Peyer's patch (tissue), 4 donors: ENCODE measurements at regions not wholly inside any gene's neighbourhood (a gene's known extent, or its start where the extent isn't known, plus 50 kb on each side); places are given as distances from the start of the nearest gene placed in this dataset.

Experiments used
- DNase-seq, 3 donors: peaks; one replicate each; pipeline ENCODE4 v3.0.0-alpha.2; 2017 to 2019
- H3K27ac ChIP-seq, 4 donors: fragments of 200-600 bp; sonication (generic); one replicate each; pipeline ENCODE4 v1.5.1; 2016 to 2019
- H3K27me3 ChIP-seq, 2 donors: fragments of 200-600 bp; sonication (generic); one replicate each; pipeline ENCODE4 v1.5.1; 2019
- H3K36me3 ChIP-seq, 3 donors: fragments of 200-600 bp; sonication (generic); one replicate each; pipeline ENCODE4 v1.5.1; 2016 to 2019
- H3K4me1 ChIP-seq, 4 donors: fragments of 200-600 bp; sonication (generic); one replicate each; pipeline ENCODE4 v1.5.1; 2016 to 2019
- H3K4me3 ChIP-seq, 4 donors: fragments of 200-600 bp; sonication (generic); 1 replicate in 3 of 4; 2 replicates in 1 of 4; pipeline ENCODE4 v1.5.1; 2016 to 2019; ENCODE audit warnings: mild to moderate bottlenecking in 1 of 4
- H3K9me3 ChIP-seq, 4 donors: fragments of 200-600 bp; sonication (generic); one replicate each; pipeline ENCODE4 v1.5.1; 2016 to 2019; ENCODE audit warnings: mild to moderate bottlenecking in 1 of 4
- CTCF ChIP-seq, 6 experiments: fragments of 450-650 bp in 4 of 6; fragments of 200-600 bp in 2 of 6; sonication (generic) in 1 of 6; IDR thresholded peaks; one replicate each; pipeline ENCODE4 v1.5.1; 2017 to 2019; ENCODE audit warnings: antibody characterized with exemption in 6 of 6, mild to moderate bottlenecking in 3 of 6, moderate library complexity in 1 of 6
- POLR2A ChIP-seq, 2 donors: fragments of 450-650 bp; IDR thresholded peaks; one replicate each; pipeline ENCODE4 v1.5.1; 2017; ENCODE audit warnings: antibody characterized with exemption in 2 of 2, mild to moderate bottlenecking in 2 of 2, moderate library complexity in 2 of 2

GRCh38 chr14:82757776-82758175 is 1224.1 kb upstream of the SEL1L start:
- Histone ChIP-seq H3K4me3 (no peak overlapping the region), H3K4me1 (no peaks in the 10 kb centered on the region), H3K9me3 (no peaks in the 10 kb centered on the region), H3K27ac (no peak overlapping the region), H3K36me3 (no peaks in the 10 kb centered on the region), H3K27me3 (no peaks in the 10 kb centered on the region)
- no peak for DNase-seq
- TF ChIP-seq CTCF (IDR thresholded peaks at IDR 0.05) (no peak), POLR2A (IDR thresholded peaks at IDR 0.05) (no peak)

DNA sequence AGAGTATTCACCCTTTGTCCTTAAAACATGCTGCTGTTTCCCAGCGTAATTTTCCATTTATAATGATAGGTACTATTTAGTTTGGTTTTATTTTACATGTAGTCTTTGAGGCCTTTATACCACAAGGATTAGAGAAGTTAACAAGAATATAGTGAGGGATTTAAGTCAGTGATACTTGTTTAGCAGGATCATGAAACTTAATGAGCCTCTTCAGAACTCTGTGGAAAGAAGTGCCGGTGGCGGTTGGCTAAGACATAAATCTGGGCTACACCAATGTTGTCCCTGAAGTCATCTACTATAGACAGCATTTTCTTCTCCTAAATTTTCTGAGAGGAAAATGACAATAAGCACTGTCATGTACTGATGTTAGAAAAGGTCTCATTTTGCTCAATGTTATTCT is 1226.0 kb upstream of the SEL1L start:
- Histone ChIP-seq H3K27me3 (no peaks in the 10 kb centered on the region), H3K4me3 (no peak overlapping the region), H3K36me3 (no peaks in the 10 kb centered on the region), H3K27ac (no peak overlapping the region), H3K4me1 (no peaks in the 10 kb centered on the region), H3K9me3 (no peaks in the 10 kb centered on the region)
- TF ChIP-seq CTCF (IDR thresholded peaks at IDR 0.05): no peak
- TF ChIP-seq POLR2A (IDR thresholded peaks at IDR 0.05): no peak
- no peak for DNase-seq

GRCh38 chr14:82766123-82766522 is 1232.5 kb upstream of the SEL1L start:
- Histone ChIP-seq H3K4me1 (no peaks in the 10 kb centered on the region), H3K27ac (no peak overlapping the region), H3K27me3 (no peaks in the 10 kb centered on the region), H3K36me3 (no peaks in the 10 kb centered on the region), H3K9me3 (no peaks in the 10 kb centered on the region), H3K4me3 (no peak overlapping the region)
- no peak for DNase-seq
- TF ChIP-seq POLR2A (IDR thresholded peaks at IDR 0.05) (no peak), CTCF (IDR thresholded peaks at IDR 0.05) (no peak)

DNA sequence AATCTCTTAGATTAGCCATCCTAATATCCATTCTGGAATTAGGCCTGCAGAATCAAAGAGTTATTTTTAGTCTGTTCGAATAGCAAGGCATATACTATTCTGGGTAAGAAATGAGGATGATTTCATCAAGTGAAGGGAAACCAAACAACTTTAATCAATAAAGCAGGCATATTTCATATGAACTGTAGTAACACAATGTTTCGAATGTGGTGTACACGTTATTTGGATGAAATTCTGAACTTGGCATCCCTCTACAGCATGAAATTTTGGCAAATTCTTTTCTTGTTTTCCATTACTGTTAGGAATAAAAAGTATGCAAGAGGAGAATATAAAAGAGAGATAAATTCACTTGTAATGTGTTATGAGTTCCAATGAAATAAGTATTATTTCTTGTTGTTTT is 1233.3 kb upstream of the SEL1L start:
- Histone ChIP-seq H3K4me3 (no peak overlapping the region), H3K36me3 (no peaks in the 10 kb centered on the region), H3K4me1 (no peaks in the 10 kb centered on the region), H3K27me3 (no peaks in the 10 kb centered on the region), H3K9me3 (no peaks in the 10 kb centered on the region), H3K27ac (no peak overlapping the region)
- TF ChIP-seq CTCF (IDR thresholded peaks at IDR 0.05) (no peak), POLR2A (IDR thresholded peaks at IDR 0.05) (no peak)
- DNase-seq: no peak

GRCh38 chr14:82776958-82777357 is 1243.3 kb upstream of the SEL1L start:
- no peaks in the 10 kb centered on the region for H3K36me3 ChIP-seq
- H3K9me3 ChIP-seq: no peaks in the 10 kb centered on the region
- DNase-seq: no peak
- H3K27ac ChIP-seq: no peak overlapping the region
- TF ChIP-seq POLR2A (IDR thresholded peaks at IDR 0.05): no peak
- H3K4me1 ChIP-seq: no peaks in the 10 kb centered on the region
- no peak overlapping the region for H3K4me3 ChIP-seq
- no peaks in the 10 kb centered on the region for H3K27me3 ChIP-seq

DNA sequence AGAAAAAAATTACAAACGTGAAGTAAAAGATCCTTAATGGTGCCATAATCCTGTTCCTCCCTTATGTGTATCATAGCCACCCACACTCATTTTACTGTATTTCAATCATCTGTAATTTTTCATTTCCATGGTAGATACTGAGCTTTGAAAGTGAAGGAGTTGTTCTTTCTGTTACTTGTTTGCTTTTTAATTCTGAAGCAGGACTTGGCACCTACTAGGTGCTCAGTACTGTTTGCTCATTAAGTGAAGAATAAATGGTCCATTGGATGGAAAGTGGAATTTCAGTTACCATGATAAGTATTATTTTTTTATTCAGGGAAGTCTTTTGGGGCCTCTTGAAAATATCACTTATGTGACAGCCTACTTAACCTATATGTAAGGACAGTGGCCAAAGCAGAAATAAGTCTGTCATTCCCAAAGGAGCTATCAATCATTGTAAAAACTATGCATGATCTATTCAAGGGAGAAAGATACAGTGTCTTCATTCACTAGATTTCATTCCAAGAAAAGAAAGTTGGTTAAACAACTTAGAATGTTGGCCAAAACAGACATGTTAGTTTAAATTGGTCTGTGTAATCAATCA is 1244.4 kb upstream of the SEL1L start:
- DNase-seq: no peak
- Histone ChIP-seq H3K4me3 (no peak overlapping the region), H3K27ac (no peak overlapping the region), H3K36me3 (no peaks in the 10 kb centered on the region), H3K9me3 (no peaks in the 10 kb centered on the region), H3K27me3 (no peaks in the 10 kb centered on the region), H3K4me1 (no peaks in the 10 kb centered on the region)
- TF ChIP-seq CTCF (IDR thresholded peaks at IDR 0.05) (no peak), POLR2A (IDR thresholded peaks at IDR 0.05) (no peak)
